ENCODE measurements at regions not wholly inside any gene's neighbourhood (a gene's known extent, or its start where the extent isn't known, plus 50 kb on each side); places are given as distances from the start of the nearest gene placed in this dataset.

DNA sequence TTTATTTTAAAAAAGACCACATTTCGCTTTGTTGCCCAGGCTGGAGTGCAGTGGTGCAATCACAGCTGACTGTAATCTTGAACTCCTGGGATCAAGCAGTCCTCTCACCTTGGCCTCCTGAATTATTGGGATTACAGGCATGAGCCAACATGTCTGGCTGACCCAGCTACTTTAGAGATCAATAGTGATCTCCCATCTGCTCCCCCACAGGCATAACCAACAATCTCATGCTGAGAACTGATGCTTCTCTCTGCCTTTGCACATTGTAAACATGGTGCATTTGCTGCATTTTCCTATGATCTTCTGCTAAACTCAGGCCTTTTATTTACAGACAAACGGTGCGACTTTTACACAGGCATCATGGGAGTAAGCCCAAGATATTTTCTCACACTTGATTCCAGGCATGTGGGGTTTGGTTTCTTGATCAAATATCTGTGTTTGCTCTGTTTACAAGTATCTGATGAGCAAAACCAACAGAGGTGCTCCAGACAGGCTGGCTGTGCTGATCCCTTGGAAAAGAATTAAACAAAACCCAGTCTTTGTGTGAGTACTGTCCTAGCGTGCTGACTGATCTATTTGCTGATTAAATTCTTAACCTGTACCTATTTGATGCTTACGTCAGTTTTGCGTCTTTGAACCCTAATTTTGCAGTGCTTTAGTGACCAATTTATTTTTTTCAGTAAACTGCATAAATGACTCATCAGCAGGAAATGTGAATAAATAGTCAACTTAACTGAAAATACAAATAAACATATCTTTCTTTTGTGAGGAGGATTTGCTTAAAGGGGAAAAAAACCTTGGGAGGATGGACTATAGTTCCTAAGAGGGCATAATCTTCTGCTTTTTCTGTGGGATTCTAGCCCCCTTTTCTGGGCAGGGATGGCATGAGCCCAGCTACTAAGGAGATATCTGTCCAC is 191.7 kb upstream of the NR3C1 start (continued):
- TF ChIP-seq ZNF878 (CRISPR knock-in tag; IDR thresholded peaks at IDR 0.05) (peak; percentile 66; the same call in 1 of the 2 replicates), PRPF4 (IDR thresholded peaks at IDR 0.05; ENCODE audit: low read depth, low read length, poor library complexity, severe bottlenecking) (no peak), HNRNPUL1 (IDR thresholded peaks at IDR 0.05; ENCODE audit: low read depth, low read length) (no peak), ZNF556 (CRISPR knock-in tag; IDR thresholded peaks at IDR 0.05; ENCODE audit: borderline replicate concordance) (peak; percentile 80; the same call in 1 of the 2 replicates), KLF16 (CRISPR knock-in tag; IDR thresholded peaks at IDR 0.05) (peak in 1 of 2 experiments; percentile 73; a peak in 1 of 4 replicates), DNMT3B (CRISPR knock-in tag; conservative IDR thresholded peaks at IDR 0.05) (peak; percentile 75), IRF1 (CRISPR knock-in tag; IDR thresholded peaks at IDR 0.05; ENCODE audit: low read depth) (no peak), ZNF282 (IDR thresholded peaks at IDR 0.05; ENCODE audit: partially characterized antibody) (no peak), ZNF709 (CRISPR knock-in tag; IDR thresholded peaks at IDR 0.05) (no peak), NFKBIZ (CRISPR knock-in tag; IDR thresholded peaks at IDR 0.05) (peak; percentile 71; the same call in 1 of the 2 replicates), EED (CRISPR knock-in tag; IDR thresholded peaks at IDR 0.05) (no peak), CREBL2 (CRISPR knock-in tag; IDR thresholded peaks at IDR 0.05; ENCODE audit: borderline replicate concordance) (no peak), ZNF558 (CRISPR knock-in tag; IDR thresholded peaks at IDR 0.05; ENCODE audit: borderline replicate concordance) (no peak; the same call in 1 of the 2 replicates), ZNF44 (CRISPR knock-in tag; IDR thresholded peaks at IDR 0.05) (0 out of 2 replicates have a peak, but pooled peaks have one; percentile 51), GABPA (IDR thresholded peaks at IDR 0.05; ENCODE audit: low read depth, low read length) (no peak), GABPA (CRISPR knock-in tag; IDR thresholded peaks at IDR 0.05; ENCODE audit: low read depth) (no peak; the same call in 1 of the 2 replicates), KLF12 (CRISPR knock-in tag; IDR thresholded peaks at IDR 0.05; ENCODE audit: borderline replicate concordance) (no peak), SRSF4 (IDR thresholded peaks at IDR 0.05; ENCODE audit: low read depth, low read length, poor library complexity, severe bottlenecking) (no peak), RFX1 (IDR thresholded peaks at IDR 0.05) (no peak), STAT5B (CRISPR knock-in tag; IDR thresholded peaks at IDR 0.05) (no peak), ZBTB7B (CRISPR knock-in tag; IDR thresholded peaks at IDR 0.05) (peak; percentile 59; the same call in 1 of the 2 replicates), ZBTB42 (CRISPR knock-in tag; IDR thresholded peaks at IDR 0.05) (no peak), CENPT (CRISPR knock-in tag; IDR thresholded peaks at IDR 0.05; ENCODE audit: low read depth) (no peak), HOXA7 (CRISPR knock-in tag; IDR thresholded peaks at IDR 0.05) (no peak), ZKSCAN8 (CRISPR knock-in tag; IDR thresholded peaks at IDR 0.05; ENCODE audit: borderline replicate concordance) (0 out of 2 replicates have a peak, but pooled peaks have one; percentile 24)
- TF ChIP-seq, protein P1, sequence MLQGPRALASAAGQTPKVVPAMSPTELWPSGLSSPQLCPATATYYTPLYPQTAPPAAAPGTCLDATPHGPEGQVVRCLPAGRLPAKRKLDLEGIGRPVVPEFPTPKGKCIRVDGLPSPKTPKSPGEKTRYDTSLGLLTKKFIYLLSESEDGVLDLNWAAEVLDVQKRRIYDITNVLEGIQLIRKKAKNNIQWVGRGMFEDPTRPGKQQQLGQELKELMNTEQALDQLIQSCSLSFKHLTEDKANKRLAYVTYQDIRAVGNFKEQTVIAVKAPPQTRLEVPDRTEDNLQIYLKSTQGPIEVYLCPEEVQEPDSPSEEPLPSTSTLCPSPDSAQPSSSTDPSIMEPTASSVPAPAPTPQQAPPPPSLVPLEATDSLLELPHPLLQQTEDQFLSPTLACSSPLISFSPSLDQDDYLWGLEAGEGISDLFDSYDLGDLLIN (CRISPR knock-in tag; IDR thresholded peaks at IDR 0.05; ENCODE audit: borderline replicate concordance) = no peak
- TF ChIP-seq, protein P2, sequence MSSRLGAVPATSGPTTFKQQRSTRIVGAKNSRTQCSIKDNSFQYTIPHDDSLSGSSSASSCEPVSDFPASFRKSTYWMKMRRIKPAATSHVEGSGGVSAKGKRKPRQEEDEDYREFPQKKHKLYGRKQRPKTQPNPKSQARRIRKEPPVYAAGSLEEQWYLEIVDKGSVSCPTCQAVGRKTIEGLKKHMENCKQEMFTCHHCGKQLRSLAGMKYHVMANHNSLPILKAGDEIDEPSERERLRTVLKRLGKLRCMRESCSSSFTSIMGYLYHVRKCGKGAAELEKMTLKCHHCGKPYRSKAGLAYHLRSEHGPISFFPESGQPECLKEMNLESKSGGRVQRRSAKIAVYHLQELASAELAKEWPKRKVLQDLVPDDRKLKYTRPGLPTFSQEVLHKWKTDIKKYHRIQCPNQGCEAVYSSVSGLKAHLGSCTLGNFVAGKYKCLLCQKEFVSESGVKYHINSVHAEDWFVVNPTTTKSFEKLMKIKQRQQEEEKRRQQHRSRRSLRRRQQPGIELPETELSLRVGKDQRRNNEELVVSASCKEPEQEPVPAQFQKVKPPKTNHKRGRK (CRISPR knock-in tag; IDR thresholded peaks at IDR 0.05) = no peak

Measured in HepG2 (cell line).